Lower leg skin (tissue), 3 donors: ENCODE measurements at regions not wholly inside any gene's neighbourhood (a gene's known extent, or its start where the extent isn't known, plus 50 kb on each side); places are given as distances from the start of the nearest gene placed in this dataset.

Experiments used
- POLR2A ChIP-seq, 2 donors: fragments of 450-650 bp; IDR thresholded peaks; one replicate each; pipeline ENCODE4 v1.6.1; 2016 to 2017; ENCODE audit warnings: antibody characterized with exemption in 2 of 2, mild to moderate bottlenecking in 1 of 2, moderate library complexity in 1 of 2
- TF ChIP-seq, protein P1 (sequence below), 3 donors: fragments of 450-650 bp; IDR thresholded peaks; one replicate each; pipeline ENCODE4 v1.5.1; 2016; ENCODE audit warnings: antibody characterized with exemption in 3 of 3, mild to moderate bottlenecking in 3 of 3, moderate library complexity in 2 of 3

- TF ChIP-seq, protein P1, sequence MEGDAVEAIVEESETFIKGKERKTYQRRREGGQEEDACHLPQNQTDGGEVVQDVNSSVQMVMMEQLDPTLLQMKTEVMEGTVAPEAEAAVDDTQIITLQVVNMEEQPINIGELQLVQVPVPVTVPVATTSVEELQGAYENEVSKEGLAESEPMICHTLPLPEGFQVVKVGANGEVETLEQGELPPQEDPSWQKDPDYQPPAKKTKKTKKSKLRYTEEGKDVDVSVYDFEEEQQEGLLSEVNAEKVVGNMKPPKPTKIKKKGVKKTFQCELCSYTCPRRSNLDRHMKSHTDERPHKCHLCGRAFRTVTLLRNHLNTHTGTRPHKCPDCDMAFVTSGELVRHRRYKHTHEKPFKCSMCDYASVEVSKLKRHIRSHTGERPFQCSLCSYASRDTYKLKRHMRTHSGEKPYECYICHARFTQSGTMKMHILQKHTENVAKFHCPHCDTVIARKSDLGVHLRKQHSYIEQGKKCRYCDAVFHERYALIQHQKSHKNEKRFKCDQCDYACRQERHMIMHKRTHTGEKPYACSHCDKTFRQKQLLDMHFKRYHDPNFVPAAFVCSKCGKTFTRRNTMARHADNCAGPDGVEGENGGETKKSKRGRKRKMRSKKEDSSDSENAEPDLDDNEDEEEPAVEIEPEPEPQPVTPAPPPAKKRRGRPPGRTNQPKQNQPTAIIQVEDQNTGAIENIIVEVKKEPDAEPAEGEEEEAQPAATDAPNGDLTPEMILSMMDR (IDR thresholded peaks at IDR 0.05) = no peak
- no peak for TF ChIP-seq POLR2A (IDR thresholded peaks at IDR 0.05)
Observed at GRCh38 chr12:107165581-107165980, 72.2 kb upstream of the CRY1 start.
